ENCODE measurements at regions not wholly inside any gene's neighbourhood (a gene's known extent, or its start where the extent isn't known, plus 50 kb on each side); places are given as distances from the start of the nearest gene placed in this dataset.
"Not testable (repeated sequence)": the region's sequence is repeated elsewhere in the genome, so short reads cannot be mapped to it uniquely, and the experiment has no call there.

- DNase-seq: not testable (repeated sequence)
Observed at GRCh38 chr15:44817797-44818196, 81.5 kb downstream of the TRIM69 start.

DNA sequence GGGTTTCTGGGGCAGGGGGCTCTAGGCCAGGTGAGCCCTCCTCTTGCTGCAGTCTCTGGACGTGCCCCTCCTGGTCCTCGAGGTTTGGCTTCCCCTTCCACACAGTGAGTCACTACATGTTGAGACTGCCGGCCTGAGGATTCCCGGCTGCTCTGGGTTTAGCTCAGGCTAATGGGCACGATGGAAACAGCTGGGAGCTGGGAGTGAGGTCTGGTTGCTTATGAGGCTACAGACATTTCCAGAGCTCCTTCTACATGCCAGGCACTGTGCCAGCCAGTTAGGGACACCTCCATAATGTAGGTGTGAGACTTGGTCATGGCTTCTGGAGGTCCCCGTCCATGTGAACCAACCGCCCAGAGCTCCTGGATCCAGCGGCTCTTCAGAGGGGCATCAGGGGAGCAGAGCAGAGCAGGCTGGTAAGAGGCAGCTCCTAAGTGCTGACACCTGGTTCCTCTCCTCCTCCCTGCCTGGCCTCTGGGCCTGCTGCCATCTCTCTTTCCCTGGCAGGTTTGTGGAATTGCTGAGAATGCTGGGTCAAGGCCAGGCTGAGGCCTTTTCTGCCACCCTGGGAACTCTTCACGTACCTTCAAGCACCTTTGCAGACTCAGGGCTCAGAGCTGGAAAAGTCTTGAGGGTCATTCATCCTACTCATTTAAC is 83.1 kb downstream of the TRIM69 start:
- DNase-seq: not testable (repeated sequence)

DNA sequence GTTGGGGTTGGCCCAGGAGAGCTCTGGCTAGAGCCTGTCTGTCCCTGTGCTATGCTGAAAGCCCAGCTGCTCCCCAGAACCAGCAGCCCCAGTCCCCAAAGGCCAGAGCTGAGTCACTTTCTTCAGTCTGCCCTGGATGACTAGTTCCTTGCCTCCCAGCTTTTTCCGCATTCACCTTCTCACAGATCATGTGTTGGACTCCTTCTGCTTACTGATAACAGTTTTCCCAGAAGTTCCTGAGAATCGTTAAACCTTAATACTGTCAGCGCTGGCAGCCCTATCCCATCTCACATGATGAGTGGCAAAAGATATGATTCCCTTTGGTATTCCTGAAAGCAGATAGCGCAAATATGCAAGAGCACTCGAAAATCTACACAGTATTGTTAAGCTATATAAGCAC is 84.2 kb downstream of the TRIM69 start:
- DNase-seq: not testable (repeated sequence)

- DNase-seq: not testable (repeated sequence)
Observed at GRCh38 chr15:44820967-44821366, 84.6 kb downstream of the TRIM69 start.

- not testable (repeated sequence) for DNase-seq
Observed at GRCh38 chr15:44824277-44825145, 88.2 kb downstream of the TRIM69 start.

DNA sequence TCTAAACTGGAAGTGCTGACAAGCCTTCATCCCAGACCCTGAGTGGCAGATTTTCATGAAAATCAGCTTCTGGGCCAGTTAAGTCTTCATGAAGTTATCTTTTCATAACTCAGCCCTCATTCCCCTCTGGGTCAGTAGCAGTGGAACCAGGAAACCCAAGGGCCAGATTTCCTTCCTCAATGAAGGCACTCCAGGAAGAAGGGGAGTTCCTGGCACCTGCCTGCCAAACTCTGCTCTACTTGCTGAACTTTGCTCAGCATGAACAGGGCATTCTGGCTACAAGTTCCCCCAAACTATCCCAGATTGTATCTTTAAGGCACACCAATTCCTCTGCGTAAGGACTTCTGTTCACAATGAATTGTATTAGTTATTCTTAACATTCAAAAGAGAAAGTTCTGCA is 90.3 kb downstream of the TRIM69 start:
- not testable (repeated sequence) for DNase-seq

DNA sequence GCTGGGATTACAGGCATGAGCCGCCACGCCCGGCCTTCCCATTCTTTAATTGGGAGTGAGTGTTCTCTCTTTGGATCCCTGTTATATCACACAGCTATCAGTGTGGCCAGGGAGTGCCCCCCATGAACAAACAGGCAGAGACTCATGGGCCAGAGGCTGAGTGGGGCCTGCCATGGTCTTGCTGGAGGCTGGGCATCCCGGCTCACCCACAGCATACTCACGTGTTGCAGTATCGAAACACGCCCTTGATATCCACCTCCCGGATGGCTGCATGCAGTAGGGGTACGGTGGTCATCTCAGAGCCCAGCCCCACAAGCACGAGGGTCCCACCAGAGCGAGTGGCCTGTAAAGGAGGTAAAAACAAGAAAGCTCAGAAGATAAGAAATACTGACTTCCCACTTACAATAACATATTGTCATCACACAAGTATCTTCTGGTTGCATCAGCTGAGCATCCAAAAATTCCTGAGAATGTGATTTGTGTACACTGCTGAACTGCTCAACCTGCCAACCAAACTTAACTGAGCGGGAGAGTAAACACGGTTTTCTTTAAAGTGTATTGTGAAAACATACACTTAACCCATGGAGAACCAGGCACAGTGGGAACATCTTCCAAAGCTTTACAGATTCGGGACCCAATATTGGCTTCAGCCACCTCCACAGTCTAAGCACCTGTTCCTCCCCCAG is 92.0 kb downstream of the TRIM69 start:
- DNase-seq: not testable (repeated sequence)

- DNase-seq: not testable (repeated sequence)
Observed at GRCh38 chr15:44829150-44829549, 92.8 kb downstream of the TRIM69 start.

DNA sequence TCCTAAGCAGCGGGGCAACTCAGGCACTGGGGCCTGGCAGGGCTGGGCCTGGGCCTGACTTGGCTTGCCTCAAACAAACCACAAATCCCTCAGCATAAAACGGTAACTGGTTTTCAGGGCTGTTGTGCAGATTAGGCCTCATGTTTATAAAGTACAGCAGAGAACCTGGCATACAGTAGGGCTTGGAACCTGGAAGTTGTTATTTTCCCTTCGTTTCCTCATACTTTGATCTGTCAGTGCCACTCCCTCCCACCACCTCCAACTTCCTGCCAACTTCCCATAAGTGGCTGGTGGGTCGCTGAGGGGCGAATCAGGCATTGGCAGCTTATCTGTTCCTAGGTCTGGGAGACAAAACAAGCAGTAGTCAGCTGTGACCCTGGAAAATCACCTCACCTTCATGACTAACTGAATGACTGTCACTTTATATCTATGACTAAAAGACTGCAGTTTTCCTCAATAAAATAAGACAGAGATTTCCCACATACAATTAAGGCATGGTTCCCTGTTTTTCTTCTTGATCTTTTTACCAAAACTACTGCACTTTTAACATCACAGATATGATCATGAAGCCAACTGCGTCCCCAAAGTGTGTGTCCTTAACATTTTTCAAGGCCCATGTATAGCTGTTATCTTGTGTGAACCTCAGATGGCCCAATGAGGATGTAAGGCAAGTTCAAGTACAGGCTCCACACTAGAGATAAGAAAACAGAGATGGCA is 94.5 kb downstream of the TRIM69 start:
- DNase-seq: not testable (repeated sequence)

- DNase-seq: not testable (repeated sequence)
Observed at GRCh38 chr15:44831409-44831741, 95.0 kb downstream of the TRIM69 start.

DNA sequence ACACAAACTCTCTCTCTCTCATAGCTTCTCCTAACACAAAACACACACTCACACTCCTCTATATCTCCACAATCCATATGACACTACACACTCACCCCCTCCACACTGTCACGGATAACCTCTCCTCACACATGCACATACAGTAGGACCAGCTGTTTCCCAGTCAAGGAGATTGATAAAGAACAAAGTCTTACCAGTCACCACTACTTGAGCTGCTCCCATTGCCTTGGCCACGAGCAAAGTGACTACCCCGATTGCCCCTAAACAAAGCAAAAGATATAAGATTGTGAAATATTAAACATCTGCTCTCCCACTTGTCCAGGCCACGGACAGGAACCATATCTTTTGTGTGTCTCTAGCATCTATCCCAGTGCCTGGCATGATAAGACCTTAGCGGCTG is 95.8 kb downstream of the TRIM69 start:
- DNase-seq: not testable (repeated sequence)

- not testable (repeated sequence) for DNase-seq
Observed at GRCh38 chr15:44833081-44833480, 96.8 kb downstream of the TRIM69 start.

DNA sequence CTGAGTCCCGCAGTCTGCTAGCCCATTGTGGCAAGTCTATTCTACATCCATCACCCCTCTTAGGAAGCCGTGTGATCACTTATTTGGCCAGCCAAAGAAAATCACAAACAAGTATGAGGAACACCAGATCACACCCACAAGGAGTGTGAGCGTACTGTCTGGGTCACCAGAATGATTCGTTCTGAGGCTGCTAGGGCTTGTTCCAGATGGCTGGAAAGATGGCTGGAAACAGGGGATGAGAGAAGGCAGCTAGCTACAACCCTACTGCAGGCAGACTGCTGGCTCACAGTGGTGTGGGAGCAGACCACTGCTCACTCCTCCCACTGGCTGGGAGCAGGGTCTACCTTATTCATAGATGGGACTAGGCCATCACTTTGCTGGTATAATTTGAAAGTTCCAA is 97.4 kb downstream of the TRIM69 start:
- not testable (repeated sequence) for DNase-seq

DNA sequence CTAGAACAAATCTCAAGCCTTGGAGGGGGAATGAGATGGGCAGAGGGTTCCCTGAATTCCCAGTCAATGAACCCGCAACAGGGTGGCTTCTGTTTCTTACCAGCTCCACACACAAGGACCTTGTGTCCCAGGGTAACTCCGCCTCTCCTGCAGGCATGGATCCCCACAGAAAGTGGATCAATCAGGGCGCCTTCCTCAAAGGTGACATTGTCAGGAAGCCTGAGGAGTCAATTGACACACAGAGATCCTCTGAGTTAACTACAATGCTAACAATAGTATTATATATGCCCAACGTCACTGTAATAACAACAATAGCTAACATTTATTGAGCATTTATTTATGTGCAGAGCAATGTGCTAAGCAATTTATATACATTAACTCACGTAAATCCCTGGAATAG is 98.8 kb downstream of the TRIM69 start:
- not testable (repeated sequence) for DNase-seq

GRCh38 chr15:44836094-44836493 is 99.8 kb downstream of the TRIM69 start:
- DNase-seq: no peak

DNA sequence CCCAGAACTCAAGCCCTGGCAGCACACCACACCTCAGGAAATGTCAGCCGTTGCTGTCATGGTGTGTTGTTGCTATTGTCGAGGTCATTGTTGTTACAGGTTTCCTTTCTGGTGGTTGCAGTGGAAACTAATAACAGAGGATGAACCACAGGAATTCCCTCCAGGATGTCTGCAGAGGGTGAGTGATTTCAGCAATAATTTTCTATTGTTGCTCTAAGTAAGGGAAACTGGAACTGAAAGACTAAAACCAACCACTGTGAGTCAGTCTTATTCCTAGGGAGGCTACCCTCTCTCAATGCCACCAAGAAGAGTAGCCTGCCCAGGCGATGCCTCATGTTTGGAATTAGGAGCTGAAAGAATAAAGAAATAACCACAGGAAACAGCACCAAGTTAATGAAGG is 102.6 kb downstream of the TRIM69 start:
- DNase-seq: not testable (repeated sequence)

GRCh38 chr15:44841762-44842161 is 105.4 kb downstream of the TRIM69 start:
- not testable (repeated sequence) for DNase-seq

- not testable (repeated sequence) for DNase-seq
Observed at GRCh38 chr15:44842883-44843282, 106.6 kb downstream of the TRIM69 start.

GRCh38 chr15:44844936-44845335 is 108.6 kb downstream of the TRIM69 start:
- DNase-seq: not testable (repeated sequence)

GRCh38 chr15:44846156-44846555 is 109.8 kb downstream of the TRIM69 start:
- not testable (repeated sequence) for DNase-seq

GRCh38 chr15:44847555-44847954 is 108.9 kb upstream of the TERB2 start:
- not testable (repeated sequence) for DNase-seq

DNA sequence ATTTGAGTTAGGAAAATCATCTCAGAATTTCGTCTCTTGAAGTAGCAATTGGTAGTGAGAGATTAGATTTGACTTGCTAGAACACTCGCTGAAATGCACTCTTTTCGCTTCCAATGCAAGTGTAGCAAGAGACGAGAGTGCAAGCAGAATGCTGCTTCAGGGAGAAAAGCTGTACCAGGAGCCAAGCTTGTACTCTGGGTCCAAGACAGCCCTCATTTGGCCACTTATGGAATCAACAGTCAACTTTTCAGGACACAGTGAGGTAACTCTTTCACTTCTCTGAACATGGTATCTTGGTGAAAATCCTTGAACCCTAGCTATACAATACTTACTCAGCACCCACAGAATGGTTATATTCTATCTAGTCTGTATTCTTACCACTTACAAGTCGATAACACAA is 107.6 kb upstream of the TERB2 start:
- DNase-seq: not testable (repeated sequence)
